ENCODE measurements at regions not wholly inside any gene's neighbourhood (a gene's known extent, or its start where the extent isn't known, plus 50 kb on each side); places are given as distances from the start of the nearest gene placed in this dataset.

DNA sequence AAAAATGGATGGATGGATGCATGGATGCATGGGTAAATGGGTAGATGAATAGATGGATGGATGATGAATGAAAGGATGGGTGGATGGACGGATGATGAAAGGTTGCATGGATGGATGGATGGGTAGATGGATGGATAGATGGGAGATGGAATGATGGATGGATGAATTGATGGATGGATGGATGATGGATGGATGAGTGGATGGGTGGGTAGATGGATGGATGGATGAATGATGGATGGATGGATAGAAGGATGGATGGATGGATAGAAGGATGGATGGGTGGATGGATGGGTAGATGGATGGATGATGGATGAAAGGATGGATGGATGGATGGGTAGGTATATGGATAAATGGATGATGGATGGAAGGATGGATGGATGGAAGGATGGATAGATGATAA, 115.1 kb upstream of the LSM14A start:
- TF ChIP-seq, protein P1, sequence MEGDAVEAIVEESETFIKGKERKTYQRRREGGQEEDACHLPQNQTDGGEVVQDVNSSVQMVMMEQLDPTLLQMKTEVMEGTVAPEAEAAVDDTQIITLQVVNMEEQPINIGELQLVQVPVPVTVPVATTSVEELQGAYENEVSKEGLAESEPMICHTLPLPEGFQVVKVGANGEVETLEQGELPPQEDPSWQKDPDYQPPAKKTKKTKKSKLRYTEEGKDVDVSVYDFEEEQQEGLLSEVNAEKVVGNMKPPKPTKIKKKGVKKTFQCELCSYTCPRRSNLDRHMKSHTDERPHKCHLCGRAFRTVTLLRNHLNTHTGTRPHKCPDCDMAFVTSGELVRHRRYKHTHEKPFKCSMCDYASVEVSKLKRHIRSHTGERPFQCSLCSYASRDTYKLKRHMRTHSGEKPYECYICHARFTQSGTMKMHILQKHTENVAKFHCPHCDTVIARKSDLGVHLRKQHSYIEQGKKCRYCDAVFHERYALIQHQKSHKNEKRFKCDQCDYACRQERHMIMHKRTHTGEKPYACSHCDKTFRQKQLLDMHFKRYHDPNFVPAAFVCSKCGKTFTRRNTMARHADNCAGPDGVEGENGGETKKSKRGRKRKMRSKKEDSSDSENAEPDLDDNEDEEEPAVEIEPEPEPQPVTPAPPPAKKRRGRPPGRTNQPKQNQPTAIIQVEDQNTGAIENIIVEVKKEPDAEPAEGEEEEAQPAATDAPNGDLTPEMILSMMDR (optimal IDR thresholded peaks at IDR 0.05 in 1 of 3, IDR thresholded peaks at IDR 0.05 in 1 of 3, conservative IDR thresholded peaks at IDR 0.05 in 1 of 3; ENCODE audit: extremely low read depth in 1 of 3, insufficient read depth in 2 of 3, low read length in 3 of 3): no peak
- no peak for TF ChIP-seq EZH2 (IDR thresholded peaks at IDR 0.05; ENCODE audit: low read length)
